Endothelial cell of umbilical vein (primary cell): ENCODE measurements at regions not wholly inside any gene's neighbourhood (a gene's known extent, or its start where the extent isn't known, plus 50 kb on each side); places are given as distances from the start of the nearest gene placed in this dataset.

ENCODE experiments used
- BruUV-seq: library from RNA; stranded (reverse); fragments of 400-500 nt; replicated peaks from 2 replicates; lab custom pipeline; 2021; lab: Mats Ljungman, UMichigan
- CTCF ChIA-PET: fragments of 300-600, 350-600 bp; sonication (Branson Sonifier 250); formaldehyde crosslinking; loops from one replicate; lab custom pipeline; 2021; ENCODE audit warnings: antibody characterized with exemption, inconsistent platforms; lab: Charles Lee
- POLR2A ChIA-PET: fragments of 300-600, 350-600 bp; sonication (Branson Sonifier 250); formaldehyde crosslinking; loops from one replicate; lab custom pipeline; 2021; ENCODE audit warnings: antibody characterized with exemption, inconsistent platforms; lab: Charles Lee
- DNase-seq: peaks from one replicate; pipeline ENCODE4 v3.0.0-alpha.2; 2011; ENCODE audit warnings: low read depth, low spot score
- FAIRE-seq: peaks from 2 replicates; lab custom pipeline; 2011; peaks lifted over from hg19 to GRCh38; lab: Jason Lieb, UNC
- H2AFZ ChIP-seq: 2 replicates; pipeline ENCODE4 v1.6.0; 2012; ENCODE audit warnings: low read depth, low read length, control low read depth, inconsistent platforms
- H3K27ac ChIP-seq: 2 replicates; pipeline ENCODE4 v1.5.1; 2011; ENCODE audit warnings: low read depth, mild to moderate bottlenecking, control low read depth, low read length, moderate library complexity; ENCODE audit not compliant: insufficient read depth
- H3K27me3 ChIP-seq, 2 experiments: 2 replicates each; pipeline versions ENCODE4 v1.6.0 to v1.6.1; 2011; ENCODE audit warnings: low read length in 2 of 2, mixed read lengths in 1 of 2; ENCODE audit not compliant: control insufficient read depth in 2 of 2, insufficient read depth in 2 of 2
- H3K36me3 ChIP-seq, 2 experiments: 2 replicates in 1 of 2; 3 replicates in 1 of 2; pipeline ENCODE4 v1.5.1; 2011; ENCODE audit warnings: low read length in 2 of 2, mild to moderate bottlenecking in 1 of 2, moderate library complexity in 1 of 2; ENCODE audit not compliant: control insufficient read depth in 2 of 2, insufficient read depth in 2 of 2; ENCODE audit errors: extremely low read depth in 1 of 2
- H3K4me1 ChIP-seq: 3 replicates; pipeline ENCODE4 v1.5.1; 2011; ENCODE audit warnings: mild to moderate bottlenecking, low read length; ENCODE audit not compliant: control insufficient read depth, insufficient read depth; ENCODE audit errors: extremely low read depth
- H3K4me2 ChIP-seq: 2 replicates; pipeline ENCODE4 v1.6.1; 2011; ENCODE audit warnings: low read length, control low read depth, mixed read lengths; ENCODE audit not compliant: insufficient read depth
- H3K4me3 ChIP-seq, 3 experiments: fragments of 200-600 bp in 1 of 3; sonication (generic), shearing (Covaris generic) in 1 of 3; replicated peaks in 1 of 3; 2 replicates each; pipeline ENCODE4 v1.5.1; 2011 to 2016; ENCODE audit warnings: control low read depth in 3 of 3, low read length in 3 of 3, mild to moderate bottlenecking in 2 of 3, inconsistent platforms in 1 of 3, low read depth in 1 of 3, moderate library complexity in 1 of 3; ENCODE audit not compliant: insufficient read depth in 1 of 3
- H3K79me2 ChIP-seq: 2 replicates; pipeline ENCODE4 v1.6.0; 2012; ENCODE audit warnings: low read length, inconsistent platforms; ENCODE audit not compliant: control insufficient read depth, insufficient read depth
- H3K9ac ChIP-seq: replicated peaks from 2 replicates; pipeline ENCODE3; 2011; ENCODE audit warnings: low read length, control low read depth; ENCODE audit not compliant: insufficient read depth; ENCODE audit errors: extremely low read depth
- H3K9me1 ChIP-seq: replicated peaks from 3 replicates; pipeline ENCODE4 v1.6.0; 2011; ENCODE audit warnings: mild to moderate bottlenecking, low read length; ENCODE audit not compliant: control insufficient read depth, insufficient read depth; ENCODE audit errors: extremely low read depth
- H3K9me3 ChIP-seq: replicated peaks from 2 replicates; pipeline ENCODE4 v1.5.1; 2012; ENCODE audit warnings: low read length, inconsistent platforms; ENCODE audit not compliant: control insufficient read depth, insufficient read depth
- H4K20me1 ChIP-seq: replicated peaks from 2 replicates; pipeline ENCODE3; 2011; ENCODE audit warnings: mild to moderate bottlenecking, low read length; ENCODE audit not compliant: control insufficient read depth, insufficient read depth; ENCODE audit errors: extremely low read depth
- EZH2 ChIP-seq: IDR thresholded peaks from 2 replicates; pipeline ENCODE4 v1.6.1; 2012; ENCODE audit warnings: borderline replicate concordance, low read depth, mild to moderate bottlenecking, moderate library complexity, low read length, inconsistent platforms; ENCODE audit not compliant: severe bottlenecking
- FOS ChIP-seq: IDR thresholded peaks from 2 replicates; pipeline ENCODE4 v1.6.1; 2011; ENCODE audit warnings: mild to moderate bottlenecking, low read length, moderate library complexity, borderline replicate concordance; ENCODE audit not compliant: insufficient read depth
- GATA2 ChIP-seq: IDR thresholded peaks from 2 replicates; pipeline ENCODE4 v1.7.0; 2011; ENCODE audit warnings: low read depth, mild to moderate bottlenecking, moderate library complexity, mixed read lengths, low read length; ENCODE audit not compliant: insufficient read length, insufficient read depth
- JUN ChIP-seq: IDR thresholded peaks from 2 replicates; pipeline ENCODE4 v1.6.1; 2011; ENCODE audit warnings: borderline replicate concordance, low read depth; ENCODE audit not compliant: insufficient read length, insufficient read depth
- MAX ChIP-seq: IDR thresholded peaks from 2 replicates; pipeline ENCODE4 v1.6.1; 2011; ENCODE audit not compliant: insufficient read depth, insufficient read length
- MYC ChIP-seq: IDR thresholded peaks from one replicate; pipeline ENCODE4 v1.6.1; 2011; ENCODE audit warnings: mild to moderate bottlenecking, low read depth, low read length
- POLR2A ChIP-seq: IDR thresholded peaks from 2 replicates; pipeline ENCODE4 v1.6.1; 2012; ENCODE audit warnings: low read depth, mild to moderate bottlenecking, control low read depth, low read length
- POLR2AphosphoS5 ChIP-seq: IDR thresholded peaks from 2 replicates; pipeline ENCODE4 v1.6.1; 2012; ENCODE audit warnings: low read depth, mild to moderate bottlenecking, control low read depth, low read length, moderate library complexity; ENCODE audit not compliant: insufficient read depth
- dilution Hi-C: fragments of 300-500 bp; cut with MboI; formaldehyde crosslinking; loops from one replicate; pipeline ENCODE4 v1.15.0; 2019; ENCODE audit warnings: low sequenced_read_pairs; ENCODE audit not compliant: extremely low pct_ligation_motif_present
- intact Hi-C: fragments of 100-400 bp; cut with micrococcal nuclease; formaldehyde crosslinking; loops from one replicate; pipeline ENCODE4 v1.10.0; 2022
- TF ChIP-seq, protein P1 (sequence below), 2 donors: IDR thresholded peaks; 1 replicate in 1 of 2; 2 replicates in 1 of 2; pipeline ENCODE4 v1.5.1; 2011; ENCODE audit warnings: low read length in 2 of 2, mild to moderate bottlenecking in 2 of 2, moderate library complexity in 2 of 2, control low read depth in 1 of 2, inconsistent platforms in 1 of 2, low read depth in 1 of 2; ENCODE audit not compliant: insufficient read depth in 1 of 2; ENCODE audit errors: extremely low read depth in 1 of 2

DNA sequence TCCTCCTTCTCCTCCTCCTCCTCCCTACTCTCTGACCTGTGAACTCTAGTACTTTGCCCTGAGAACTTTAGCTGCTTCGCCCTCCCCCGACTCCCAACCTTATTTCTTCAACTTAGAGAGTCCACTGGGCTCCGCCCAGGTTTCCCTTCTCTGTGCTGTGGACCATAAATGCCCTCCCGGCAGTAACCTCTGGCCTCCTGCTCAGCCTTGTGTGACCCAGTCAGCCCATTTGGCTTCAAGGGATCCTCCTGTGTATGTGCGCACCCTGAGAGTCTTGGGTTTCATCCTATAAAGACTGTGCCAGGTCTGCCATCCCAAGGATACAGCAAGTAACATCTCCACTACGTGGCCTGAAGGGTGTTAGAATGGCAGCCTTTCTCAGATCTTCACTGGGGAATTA lies 275.6 kb upstream of the C16orf82 start:
- H3K27me3 ChIP-seq: no peaks in the 10 kb centered on the region
- POLR2A ChIA-PET: no interaction called here
- H3K36me3 ChIP-seq: no peaks in the 10 kb centered on the region
- H4K20me1 ChIP-seq: no peaks in the 10 kb centered on the region
- H3K4me1 ChIP-seq: no peaks in the 10 kb centered on the region
- no peaks in the 10 kb centered on the region for H3K79me2 ChIP-seq
- no peaks in the 10 kb centered on the region for H3K9me1 ChIP-seq
- no peak overlapping the region for H3K4me2 ChIP-seq
- H2AFZ ChIP-seq: no peak overlapping the region
- intact Hi-C loops (no loop called here), dilution Hi-C loops (no loop called here)
- peaks cover 5% of the 10 kb centered on the region for H3K9me3 ChIP-seq
- CTCF ChIA-PET: no interaction called here
- no peak overlapping the region for H3K9ac ChIP-seq
- BruUV-seq: no TSS peak
- FAIRE-seq (no peak), DNase-seq (no peak)
- no peak for TF ChIP-seq EZH2
- no peak for TF ChIP-seq MAX
- TF ChIP-seq, protein P1, sequence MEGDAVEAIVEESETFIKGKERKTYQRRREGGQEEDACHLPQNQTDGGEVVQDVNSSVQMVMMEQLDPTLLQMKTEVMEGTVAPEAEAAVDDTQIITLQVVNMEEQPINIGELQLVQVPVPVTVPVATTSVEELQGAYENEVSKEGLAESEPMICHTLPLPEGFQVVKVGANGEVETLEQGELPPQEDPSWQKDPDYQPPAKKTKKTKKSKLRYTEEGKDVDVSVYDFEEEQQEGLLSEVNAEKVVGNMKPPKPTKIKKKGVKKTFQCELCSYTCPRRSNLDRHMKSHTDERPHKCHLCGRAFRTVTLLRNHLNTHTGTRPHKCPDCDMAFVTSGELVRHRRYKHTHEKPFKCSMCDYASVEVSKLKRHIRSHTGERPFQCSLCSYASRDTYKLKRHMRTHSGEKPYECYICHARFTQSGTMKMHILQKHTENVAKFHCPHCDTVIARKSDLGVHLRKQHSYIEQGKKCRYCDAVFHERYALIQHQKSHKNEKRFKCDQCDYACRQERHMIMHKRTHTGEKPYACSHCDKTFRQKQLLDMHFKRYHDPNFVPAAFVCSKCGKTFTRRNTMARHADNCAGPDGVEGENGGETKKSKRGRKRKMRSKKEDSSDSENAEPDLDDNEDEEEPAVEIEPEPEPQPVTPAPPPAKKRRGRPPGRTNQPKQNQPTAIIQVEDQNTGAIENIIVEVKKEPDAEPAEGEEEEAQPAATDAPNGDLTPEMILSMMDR (IDR thresholded peaks at IDR 0.05; ENCODE audit: extremely low read depth in 1 of 2, insufficient read depth in 1 of 2, low read depth in 1 of 2, low read length in 2 of 2): no peak
- no peak for TF ChIP-seq FOS
- no peak for TF ChIP-seq GATA2
- TF ChIP-seq MYC: no peak
- TF ChIP-seq JUN: no peak
- no peak for TF ChIP-seq POLR2A
- no peak for TF ChIP-seq POLR2AphosphoS5
- no peak overlapping the region for H3K27ac ChIP-seq
- H3K4me3 ChIP-seq: no peak overlapping the region
